ENCODE measurements at regions not wholly inside any gene's neighbourhood (a gene's known extent, or its start where the extent isn't known, plus 50 kb on each side); places are given as distances from the start of the nearest gene placed in this dataset.

DNA sequence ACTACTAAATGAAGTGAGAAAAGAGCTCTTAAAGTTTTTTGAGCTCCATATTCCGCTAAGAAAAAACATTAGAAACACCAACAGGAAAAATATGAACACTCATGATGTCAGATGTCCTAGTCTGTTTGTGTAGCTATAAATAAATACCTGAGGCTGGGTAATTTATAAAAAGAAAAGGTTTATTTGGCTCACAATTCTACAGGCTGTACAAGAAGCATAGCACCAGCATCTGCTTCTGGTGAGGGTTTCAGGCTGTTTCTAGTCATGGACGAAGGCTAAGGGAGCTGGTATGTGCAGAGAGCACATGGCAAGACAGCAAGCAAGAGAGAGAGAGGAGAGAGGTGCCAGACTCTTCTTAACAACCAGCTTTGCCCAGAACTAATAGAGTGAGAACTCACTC is 186.2 kb downstream of the PLK2 start:
- TF ChIP-seq, protein P1, sequence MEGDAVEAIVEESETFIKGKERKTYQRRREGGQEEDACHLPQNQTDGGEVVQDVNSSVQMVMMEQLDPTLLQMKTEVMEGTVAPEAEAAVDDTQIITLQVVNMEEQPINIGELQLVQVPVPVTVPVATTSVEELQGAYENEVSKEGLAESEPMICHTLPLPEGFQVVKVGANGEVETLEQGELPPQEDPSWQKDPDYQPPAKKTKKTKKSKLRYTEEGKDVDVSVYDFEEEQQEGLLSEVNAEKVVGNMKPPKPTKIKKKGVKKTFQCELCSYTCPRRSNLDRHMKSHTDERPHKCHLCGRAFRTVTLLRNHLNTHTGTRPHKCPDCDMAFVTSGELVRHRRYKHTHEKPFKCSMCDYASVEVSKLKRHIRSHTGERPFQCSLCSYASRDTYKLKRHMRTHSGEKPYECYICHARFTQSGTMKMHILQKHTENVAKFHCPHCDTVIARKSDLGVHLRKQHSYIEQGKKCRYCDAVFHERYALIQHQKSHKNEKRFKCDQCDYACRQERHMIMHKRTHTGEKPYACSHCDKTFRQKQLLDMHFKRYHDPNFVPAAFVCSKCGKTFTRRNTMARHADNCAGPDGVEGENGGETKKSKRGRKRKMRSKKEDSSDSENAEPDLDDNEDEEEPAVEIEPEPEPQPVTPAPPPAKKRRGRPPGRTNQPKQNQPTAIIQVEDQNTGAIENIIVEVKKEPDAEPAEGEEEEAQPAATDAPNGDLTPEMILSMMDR (IDR thresholded peaks at IDR 0.05) = no peak
- no peak for TF ChIP-seq ZFX (IDR thresholded peaks at IDR 0.05; ENCODE audit: borderline replicate concordance)

All from 22Rv1 (cell line).